ENCODE measurements at regions not wholly inside any gene's neighbourhood (a gene's known extent, or its start where the extent isn't known, plus 50 kb on each side); places are given as distances from the start of the nearest gene placed in this dataset.
A peak's percentile ranks its signal among the peaks of the same experiment; 100 is the strongest.
"Not testable (repeated sequence)": the region's sequence is repeated elsewhere in the genome, so short reads cannot be mapped to it uniquely, and the experiment has no call there.

DNA sequence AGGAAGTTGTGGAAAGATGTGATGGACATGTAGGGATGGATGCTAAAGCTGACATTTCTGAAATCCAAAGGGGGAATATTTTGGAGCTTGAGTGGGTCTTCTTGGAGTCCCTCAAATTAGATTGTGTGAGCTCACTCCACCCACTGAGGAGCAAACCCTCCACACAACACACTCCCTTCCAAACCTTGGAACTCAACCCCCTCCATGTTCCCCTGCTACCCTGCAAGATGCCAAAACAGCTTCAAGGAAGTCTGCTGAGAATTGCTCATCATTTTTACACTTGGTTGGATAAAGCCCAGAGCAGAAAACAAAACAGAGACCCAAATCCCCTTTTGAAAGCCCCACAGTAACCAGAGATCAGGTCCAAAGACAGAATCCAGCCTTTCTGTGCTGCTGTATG lies 103.3 kb upstream of the ERCC4 start:
- no peak for DNase-seq

DNA sequence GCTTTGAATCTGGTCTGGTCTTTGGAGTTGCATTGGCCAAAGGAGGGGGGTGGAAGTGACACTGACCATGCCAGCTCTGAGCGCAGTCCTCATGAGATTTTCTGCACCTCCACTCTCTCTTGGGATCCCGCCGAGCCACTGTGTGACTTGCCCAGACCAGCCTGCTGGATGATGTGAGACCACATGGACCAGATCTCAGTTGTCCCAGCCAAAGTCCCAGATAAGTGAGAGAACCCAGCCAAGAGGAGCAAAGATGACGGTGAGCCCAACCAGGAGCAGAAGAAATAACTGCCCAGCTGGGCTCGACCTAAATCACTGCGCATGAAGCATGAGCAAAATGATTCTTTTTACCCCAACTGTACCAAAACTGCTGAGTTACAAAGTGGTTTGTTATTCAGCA lies 96.5 kb upstream of the ERCC4 start:
- no peak for DNase-seq

DNA sequence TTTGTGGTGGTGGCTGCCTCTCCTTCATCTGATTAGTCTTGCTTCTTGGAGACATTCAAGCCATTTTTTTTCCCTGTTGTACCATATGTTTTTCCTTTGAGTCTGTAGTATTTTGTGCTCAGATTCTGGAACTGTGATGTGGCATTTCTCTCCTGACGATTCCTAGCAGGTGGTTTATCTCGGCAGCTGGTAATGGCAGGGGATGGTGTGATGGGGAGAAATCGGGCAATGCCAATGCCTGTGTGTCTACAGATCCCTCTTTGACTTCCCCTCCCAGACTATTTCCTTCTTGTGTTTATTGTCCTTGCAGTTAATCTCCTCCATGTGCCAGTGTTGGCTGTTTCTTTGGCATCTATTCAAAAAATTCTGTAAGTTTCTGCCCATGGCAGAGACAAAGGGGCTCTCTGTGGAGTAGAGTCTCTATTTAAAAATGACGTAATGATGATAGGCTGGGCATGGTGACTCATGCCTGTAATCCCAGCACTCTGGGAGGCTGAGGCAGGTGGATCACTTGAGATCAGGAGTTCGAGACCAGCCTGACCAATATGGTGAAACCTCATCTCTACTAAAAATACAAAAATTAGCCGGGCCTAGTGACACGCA lies 90.2 kb upstream of the ERCC4 start:
- DNase-seq: peak; percentile 80

DNA sequence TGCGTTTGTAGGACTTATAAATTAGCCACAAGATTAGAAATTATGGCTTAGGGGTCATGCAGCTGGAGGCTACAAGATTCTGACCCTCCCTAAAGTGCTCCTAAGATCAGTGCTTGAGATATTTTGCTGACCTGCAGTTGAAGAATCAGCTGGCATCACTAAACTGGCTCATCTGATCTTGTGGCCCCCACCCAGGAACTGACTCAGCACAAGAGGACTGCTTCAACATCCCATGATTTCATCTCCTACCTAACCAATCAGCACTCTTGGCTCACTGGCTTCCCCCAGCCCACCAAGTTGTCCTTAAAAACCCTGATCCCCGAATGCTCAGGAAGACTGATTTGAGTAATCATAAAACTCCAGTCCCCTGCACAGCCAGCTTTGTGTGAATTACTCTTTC lies 86.4 kb upstream of the ERCC4 start:
- DNase-seq: no peak

GRCh38 chr16:13835387-13835786 lies 84.6 kb upstream of the ERCC4 start:
- DNase-seq: no peak

GRCh38 chr16:13835935-13836730 lies 83.8 kb upstream of the ERCC4 start:
- no peak for DNase-seq

GRCh38 chr16:13838401-13839190 lies 81.4 kb upstream of the ERCC4 start:
- no peak for DNase-seq

DNA sequence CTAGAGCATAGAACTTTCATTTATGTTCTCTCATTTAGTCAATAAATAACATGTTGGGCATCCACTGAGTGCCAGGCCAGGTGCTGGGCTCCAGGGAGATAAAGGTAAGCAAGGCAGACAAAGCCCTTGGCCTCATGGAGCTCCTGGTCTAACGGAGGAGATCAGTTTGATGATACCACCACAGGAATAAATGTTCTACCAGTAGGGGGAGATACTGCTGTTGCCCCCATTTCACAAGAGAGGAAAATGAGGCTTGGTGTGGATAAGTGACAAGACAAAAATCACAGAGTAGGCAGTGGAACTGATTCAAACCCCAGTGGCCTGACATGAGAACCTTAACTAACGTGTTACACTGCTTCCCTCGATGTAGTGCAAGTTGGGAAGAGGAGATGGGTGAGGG lies 80.4 kb upstream of the ERCC4 start:
- DNase-seq: no peak

DNA sequence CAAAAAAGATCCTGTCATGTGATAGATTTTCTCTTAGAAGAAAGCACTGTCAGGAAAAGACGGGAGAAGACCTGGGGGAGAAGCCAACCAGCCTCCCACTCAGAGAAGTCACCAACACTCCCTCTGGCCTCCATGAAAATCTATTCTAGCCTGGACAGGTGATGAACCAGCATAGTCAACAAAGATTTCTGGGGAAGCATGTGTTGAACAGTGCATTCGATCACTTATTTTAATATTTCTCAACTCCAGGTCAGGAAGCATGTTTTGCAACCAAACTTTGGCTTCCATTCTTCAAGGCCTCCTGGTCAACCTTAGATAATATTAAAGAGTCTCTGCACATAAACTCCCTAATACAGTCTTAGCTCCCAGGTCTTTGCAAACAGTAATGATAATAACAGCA lies 74.7 kb upstream of the ERCC4 start:
- DNase-seq: no peak

- DNase-seq: no peak
Measured at GRCh38 chr16:13848795-13849194, 71.2 kb upstream of the ERCC4 start.

- DNase-seq: not testable (repeated sequence)
Measured at GRCh38 chr16:13850173-13850572, 69.8 kb upstream of the ERCC4 start.

- no peak for DNase-seq
Measured at GRCh38 chr16:13852827-13853226, 67.1 kb upstream of the ERCC4 start.

GRCh38 chr16:13856398-13856797 lies 63.6 kb upstream of the ERCC4 start:
- DNase-seq: no peak

DNA sequence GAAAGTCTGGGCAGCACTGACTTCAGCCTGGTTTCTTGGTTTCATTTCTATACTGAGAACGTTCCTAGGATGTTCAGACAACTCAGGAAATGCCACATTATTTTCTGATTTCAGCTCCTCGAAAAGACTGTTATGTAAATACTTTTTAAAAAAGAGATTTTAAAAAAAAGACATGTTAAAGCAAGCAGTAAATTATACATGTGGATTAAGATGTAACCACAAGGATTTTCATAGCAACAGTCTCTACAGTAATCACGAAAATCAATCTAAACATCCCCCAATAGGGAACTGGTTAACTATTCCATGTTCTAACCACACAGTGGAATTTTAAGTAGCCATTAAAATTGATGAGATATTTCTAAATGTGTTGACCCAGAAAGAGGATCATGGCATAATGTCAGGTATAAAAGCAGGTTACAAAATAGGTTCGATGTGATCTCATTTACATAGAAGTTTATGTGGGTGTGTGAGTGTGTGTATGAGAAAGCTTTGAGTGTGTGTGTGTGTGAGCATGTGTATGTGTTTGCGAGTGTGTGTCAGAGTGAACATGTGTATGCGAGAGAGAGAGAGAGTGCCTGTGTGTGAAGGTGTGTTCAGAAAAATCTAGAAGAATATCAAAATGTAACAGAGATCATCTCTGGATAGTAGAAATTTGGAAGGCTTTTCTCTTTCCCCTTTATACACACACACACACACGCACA lies 63.0 kb upstream of the ERCC4 start:
- DNase-seq: no peak

DNA sequence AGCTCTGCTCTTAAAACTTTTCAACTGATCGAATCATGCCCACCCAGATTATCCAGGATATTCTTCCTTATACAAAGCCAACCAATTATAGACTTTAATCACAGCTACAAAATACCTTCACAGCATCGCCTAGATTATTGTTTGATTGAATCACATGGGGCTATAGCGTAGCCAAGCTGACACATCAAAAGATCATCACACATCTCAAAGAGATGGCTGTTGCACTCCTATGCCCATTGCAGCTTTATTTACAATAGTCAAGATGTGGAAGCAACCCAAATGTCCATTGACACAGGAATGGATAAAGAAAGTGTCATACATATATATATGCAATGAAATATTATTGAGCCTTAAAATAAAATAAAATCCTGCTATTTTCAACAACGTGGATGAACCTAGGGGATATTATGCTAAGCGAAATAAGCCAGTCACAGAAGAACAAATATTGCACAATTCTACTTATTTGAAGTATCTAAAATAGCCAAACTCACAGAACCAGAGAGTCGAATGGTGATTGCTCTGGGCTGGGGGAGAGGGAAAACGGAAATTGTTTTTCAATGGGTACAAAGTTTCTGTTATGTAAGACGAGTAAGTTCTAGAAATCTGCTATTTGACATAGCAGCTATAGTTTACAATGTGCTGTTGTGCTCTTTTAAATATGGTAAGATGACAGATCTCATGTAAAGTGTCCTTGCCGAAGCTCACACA lies 60.9 kb upstream of the ERCC4 start:
- no peak for DNase-seq

DNA sequence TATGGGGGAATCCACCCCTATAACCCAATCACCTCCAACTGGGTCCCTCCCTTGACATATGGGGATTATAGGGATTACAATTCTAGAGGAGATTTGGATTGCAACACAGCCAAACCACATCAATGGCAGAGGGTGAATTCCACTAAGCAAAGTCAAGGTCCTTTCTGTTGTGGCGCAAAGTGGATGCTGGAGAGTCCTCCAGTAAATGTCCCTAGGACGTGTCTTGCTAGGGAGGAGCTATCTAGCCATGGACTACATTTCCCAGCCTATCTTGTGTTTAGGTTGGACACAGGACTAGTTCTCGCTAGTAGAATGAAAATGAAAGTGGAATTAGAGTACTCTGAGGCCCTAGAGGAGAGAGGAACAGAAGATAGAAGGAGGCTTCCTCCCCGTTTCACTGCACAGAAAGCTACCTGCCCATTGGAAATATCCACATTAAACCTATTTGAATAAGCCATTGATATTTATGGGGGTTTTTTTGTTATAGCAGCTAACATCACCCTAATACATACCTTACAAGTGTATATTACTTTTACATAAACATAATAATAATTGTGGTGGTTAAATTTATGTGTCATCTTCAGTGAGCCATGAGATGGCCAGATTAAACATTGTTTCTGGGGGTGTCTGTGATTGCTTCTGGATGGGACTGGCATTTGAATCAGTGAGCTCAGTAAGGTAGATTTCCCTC lies 56.7 kb upstream of the ERCC4 start:
- no peak for DNase-seq

DNA sequence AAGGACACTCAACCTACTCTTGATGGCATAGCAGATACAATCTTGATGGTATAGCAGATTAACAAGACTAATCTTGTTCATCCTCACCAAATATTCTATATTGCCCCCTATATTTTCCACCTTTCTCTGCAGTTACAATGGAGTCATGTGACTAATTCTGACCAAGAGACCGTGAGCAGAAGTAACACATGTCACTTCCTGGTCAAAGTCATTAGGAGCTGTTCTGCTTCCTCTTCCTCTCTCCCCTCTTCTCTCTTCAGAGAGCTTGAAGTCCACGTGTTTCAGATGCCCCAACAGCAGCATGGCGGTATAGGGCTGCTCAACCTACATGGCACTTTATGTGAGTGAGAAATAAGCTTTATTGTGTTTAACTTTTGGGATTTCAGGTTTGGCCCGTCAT lies 55.3 kb upstream of the ERCC4 start:
- no peak for DNase-seq

GRCh38 chr16:13866073-13866472 lies 53.9 kb upstream of the ERCC4 start:
- DNase-seq: no peak
